HepG2 (cell line): ENCODE measurements at regions not wholly inside any gene's neighbourhood (a gene's known extent, or its start where the extent isn't known, plus 50 kb on each side); places are given as distances from the start of the nearest gene placed in this dataset.

Source experiments
- ATAC-seq: fragments of 200-7000 bp; cut with Tn5 transposase; 3 replicates; pipeline ENCODE4 v1.9.1; 2020; ENCODE audit warnings: mild to moderate bottlenecking, moderate library complexity
- BruUV-seq: library from RNA; stranded (reverse); fragments of 400-500 nt; replicated peaks from 2 replicates; lab custom pipeline; 2021; lab: Mats Ljungman, UMichigan
- CTCF ChIA-PET: fragments of 300-600 bp; formaldehyde crosslinking; extraction: SDS; loops from one replicate; lab custom pipeline; 2021; ENCODE audit warnings: low total read pairs, inconsistent platforms, low intra/inter-chr PET ratio; lab: Yijun Ruan, JAX
- POLR2A ChIA-PET: fragments of 350-600 bp; sonication (Branson Sonifier 250); formaldehyde crosslinking; loops from one replicate; lab custom pipeline; 2020; ENCODE audit warnings: antibody characterized with exemption, inconsistent platforms; lab: Yijun Ruan, JAX
- DNase-seq: peaks from one replicate; pipeline ENCODE4 v3.0.0-alpha.2; 2015; ENCODE audit warnings: low spot score
- FAIRE-seq: peaks from 3 replicates; lab custom pipeline; 2011; peaks lifted over from hg19 to GRCh38; lab: Jason Lieb, UNC
- H2AFZ ChIP-seq: one replicate; pipeline ENCODE4 v1.6.1; 2011; ENCODE audit warnings: low read length, inconsistent platforms
- H3K27ac ChIP-seq: fragments of 300-600 bp; 3 replicates; pipeline ENCODE4 v1.8.0; 2011; ENCODE audit warnings: mixed run types, mild to moderate bottlenecking, mixed read lengths, low read length, inconsistent platforms; ENCODE audit not compliant: insufficient read depth; ENCODE audit errors: extremely low read length
- H3K27me3 ChIP-seq, 2 experiments: fragments of 200-600 bp in 1 of 2; 2 replicates in 1 of 2; 3 replicates in 1 of 2; pipeline versions ENCODE4 v1.6.0 to v1.8.0; 2011; ENCODE audit warnings: low read length in 2 of 2, mild to moderate bottlenecking in 2 of 2, moderate library complexity in 2 of 2, inconsistent platforms in 1 of 2; ENCODE audit not compliant: insufficient read depth in 2 of 2, control insufficient read depth in 1 of 2
- H3K36me3 ChIP-seq, 2 experiments: fragments of 200-600 bp in 1 of 2; replicated peaks in 1 of 2; 2 replicates in 1 of 2; 3 replicates in 1 of 2; pipeline versions ENCODE4 v1.5.1 to v1.8.0; 2011; ENCODE audit warnings: low read length in 2 of 2, inconsistent platforms in 1 of 2; ENCODE audit not compliant: insufficient read depth in 2 of 2, control insufficient read depth in 1 of 2
- H3K4me1 ChIP-seq: 2 replicates; pipeline ENCODE4 v1.5.1; 2012; ENCODE audit warnings: low read length, inconsistent platforms; ENCODE audit not compliant: insufficient read depth
- H3K4me2 ChIP-seq: 2 replicates; pipeline ENCODE4 v1.6.0; 2011; ENCODE audit warnings: low read depth, low read length, inconsistent platforms
- H3K4me3 ChIP-seq, 3 experiments: fragments of 200-600 bp in 1 of 3; sonication (generic), shearing (Covaris generic) in 1 of 3; replicated peaks in 1 of 3; 2 replicates each; pipeline ENCODE4 v1.5.1; 2011 to 2016; ENCODE audit warnings: low read length in 3 of 3, inconsistent platforms in 2 of 3, low read depth in 2 of 3, mild to moderate bottlenecking in 2 of 3, control low read depth in 1 of 3, mixed read lengths in 1 of 3; ENCODE audit not compliant: insufficient read depth in 1 of 3
- H3K79me2 ChIP-seq: one replicate; pipeline ENCODE4 v1.6.1; 2011; ENCODE audit warnings: low read length, inconsistent platforms; ENCODE audit not compliant: insufficient read depth
- H3K9ac ChIP-seq: 2 replicates; pipeline ENCODE4 v1.6.0; 2011; ENCODE audit warnings: mild to moderate bottlenecking, low read depth, low read length, inconsistent platforms; ENCODE audit not compliant: insufficient read depth
- H3K9me3 ChIP-seq: 2 replicates; pipeline ENCODE4 v1.5.1; 2012; ENCODE audit warnings: mild to moderate bottlenecking, low read length
- H4K20me1 ChIP-seq: 2 replicates; pipeline ENCODE4 v1.6.0; 2011; ENCODE audit warnings: inconsistent platforms, mild to moderate bottlenecking, low read length, moderate library complexity; ENCODE audit not compliant: insufficient read depth
- HNF4A ChIP-seq: sonication (generic); formaldehyde crosslinking; IDR thresholded peaks from 2 replicates; pipeline ENCODE4 v1.4.0; 2020; ENCODE audit warnings: missing genetic modification reagents
- LRRFIP1 ChIP-seq: sonication (generic); formaldehyde crosslinking; conservative IDR thresholded peaks from 2 replicates; pipeline ENCODE4 v1.4.0; 2020; ENCODE audit warnings: missing genetic modification reagents
- MBNL3 ChIP-seq: fragments of 250-450 bp; sonication (Bioruptor Pico); conservative IDR thresholded peaks from 2 replicates; pipeline ENCODE4 v1.8.0; 2022; ENCODE audit warnings: mild to moderate bottlenecking, inconsistent platforms
- MXD3 ChIP-seq: IDR thresholded peaks from 2 replicates; pipeline ENCODE4 v1.6.1; 2016; ENCODE audit warnings: mild to moderate bottlenecking, missing biosample characterization, missing genetic modification reagents
- MYPOP ChIP-seq: sonication (generic); formaldehyde crosslinking; IDR thresholded peaks from 2 replicates; pipeline ENCODE4 v1.8.1; 2023; ENCODE audit warnings: mild to moderate bottlenecking, moderate library complexity, missing genetic modification reagents
- PRPF4 ChIP-seq: fragments of 200-400 bp; formaldehyde crosslinking; IDR thresholded peaks from 2 replicates; pipeline ENCODE4 v1.6.1; 2016; ENCODE audit warnings: low read length, low read depth; ENCODE audit not compliant: poor library complexity, severe bottlenecking
- ZFP36L2 ChIP-seq: sonication (generic); formaldehyde crosslinking; IDR thresholded peaks from 2 replicates; pipeline ENCODE4 v1.4.0; 2020; ENCODE audit warnings: missing genetic modification reagents
- ZNF281 ChIP-seq: sonication (generic); formaldehyde crosslinking; IDR thresholded peaks from 2 replicates; pipeline ENCODE4 v1.4.0; 2020; ENCODE audit warnings: missing genetic modification reagents, borderline replicate concordance
- ZNF317 ChIP-seq: sonication (generic); formaldehyde crosslinking; IDR thresholded peaks from 2 replicates; pipeline ENCODE4 v1.5.0; 2020; ENCODE audit warnings: mild to moderate bottlenecking, missing genetic modification reagents
- ZNF784 ChIP-seq: sonication (generic); formaldehyde crosslinking; IDR thresholded peaks from 2 replicates; pipeline ENCODE4 v1.5.1; 2020; ENCODE audit warnings: missing genetic modification reagents, mild to moderate bottlenecking, borderline replicate concordance
- ZNF878 ChIP-seq: sonication (generic); formaldehyde crosslinking; IDR thresholded peaks from 2 replicates; pipeline ENCODE4 v1.8.1; 2023; ENCODE audit warnings: mild to moderate bottlenecking, missing genetic modification reagents, moderate library complexity
- WGBS: methylation state at CpG from one replicate; pipeline ENCODE4 v1.1.6; 2017; ENCODE audit warnings: low lambda C conversion rate; 5-methylcytosine and 5-hydroxymethylcytosine counted together
- in situ Hi-C: cut with HindIII; loops from 2 replicates; pipeline ENCODE4 v1.10.0; 2017; ENCODE audit warnings: low pct_unique_long_range_greater_than_20kb; ENCODE audit not compliant: extremely low pct_ligation_motif_present
- intact Hi-C: fragments of 100-400 bp; cut with micrococcal nuclease; formaldehyde crosslinking; loops from one replicate; pipeline ENCODE4 v1.10.0; 2022; ENCODE audit not compliant: unreplicated experiment

DNA sequence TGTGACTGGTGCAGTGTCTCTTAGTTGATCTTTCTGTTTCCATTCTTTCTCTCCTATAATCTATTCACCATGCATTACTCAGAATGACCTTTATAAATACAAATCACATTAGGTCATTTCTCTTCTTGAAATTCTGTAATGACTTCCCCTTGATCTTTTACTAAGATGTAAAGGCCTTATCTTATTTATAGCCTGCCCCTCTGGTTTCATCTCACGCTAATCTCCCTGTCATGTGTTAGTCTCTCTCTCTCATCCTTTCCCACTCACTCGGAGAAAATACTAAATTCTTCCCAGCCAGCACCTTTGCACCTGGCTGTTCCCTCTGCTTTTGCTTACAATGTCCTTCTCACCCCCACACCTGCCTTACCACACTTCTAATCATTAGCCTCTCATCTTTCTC, 530.8 kb downstream of the ADCYAP1 start:
- Histone ChIP-seq H3K36me3 (no peaks in the 10 kb centered on the region), H4K20me1 (no peaks in the 10 kb centered on the region), H3K27me3 (no peaks in the 10 kb centered on the region; a peak in 1 of 5 replicates), H3K4me2 (no peak overlapping the region), H3K79me2 (no peaks in the 10 kb centered on the region), H2AFZ (no peak overlapping the region), H3K4me3 (no peak overlapping the region), H3K27ac (no peak overlapping the region), H3K9ac (no peak overlapping the region), H3K9me3 (no peaks in the 10 kb centered on the region), H3K4me1 (no peaks in the 10 kb centered on the region)
- TF ChIP-seq PRPF4 (no peak), ZNF281 (CRISPR knock-in tag) (no peak), MYPOP (CRISPR knock-in tag) (no peak), ZNF878 (CRISPR knock-in tag) (no peak), HNF4A (no peak), MBNL3 (no peak), LRRFIP1 (no peak), ZFP36L2 (CRISPR knock-in tag) (no peak), MXD3 (CRISPR knock-in tag) (no peak), ZNF784 (CRISPR knock-in tag) (no peak), ZNF317 (CRISPR knock-in tag) (no peak)
- DNase-seq (no peak), ATAC-seq (no peak), FAIRE-seq (no peak)
- CTCF ChIA-PET, result no interaction called here
- POLR2A ChIA-PET, result no interaction called here
- no TSS peak for BruUV-seq
- WGBS, result 3% methylated on average over 2 of the region's 2 CpGs
- in situ Hi-C loops, result no loop called here
- intact Hi-C loops, result no loop called here
